AG04449 (cell line): ENCODE measurements at regions not wholly inside any gene's neighbourhood (a gene's known extent, or its start where the extent isn't known, plus 50 kb on each side); places are given as distances from the start of the nearest gene placed in this dataset.

Source experiments
- CTCF ChIA-PET: fragments of 350-600 bp; formaldehyde crosslinking; extraction: SDS; loops from one replicate; lab custom pipeline; 2021; ENCODE audit warnings: antibody characterized with exemption; lab: Yijun Ruan, JAX
- POLR2A ChIA-PET: fragments of 400-600, 350-600 bp; formaldehyde crosslinking; extraction: SDS; loops from one replicate; lab custom pipeline; 2020; ENCODE audit warnings: antibody characterized with exemption, inconsistent platforms; lab: Yijun Ruan, JAX
- DNase-seq: peaks from one replicate; pipeline ENCODE4 v3.0.0-alpha.2; 2010; ENCODE audit warnings: low read depth, low spot score
- H3K4me3 ChIP-seq: 2 replicates; pipeline ENCODE4 v1.5.1; 2011; ENCODE audit warnings: low read depth, mild to moderate bottlenecking, control low read depth, low read length
- TF ChIP-seq, protein P1 (sequence below): IDR thresholded peaks from one replicate; pipeline ENCODE4 v1.5.1; 2011; ENCODE audit warnings: mild to moderate bottlenecking, moderate library complexity, low read length, control low read depth, inconsistent platforms; ENCODE audit not compliant: insufficient read depth; ENCODE audit errors: missing control alignments

DNA sequence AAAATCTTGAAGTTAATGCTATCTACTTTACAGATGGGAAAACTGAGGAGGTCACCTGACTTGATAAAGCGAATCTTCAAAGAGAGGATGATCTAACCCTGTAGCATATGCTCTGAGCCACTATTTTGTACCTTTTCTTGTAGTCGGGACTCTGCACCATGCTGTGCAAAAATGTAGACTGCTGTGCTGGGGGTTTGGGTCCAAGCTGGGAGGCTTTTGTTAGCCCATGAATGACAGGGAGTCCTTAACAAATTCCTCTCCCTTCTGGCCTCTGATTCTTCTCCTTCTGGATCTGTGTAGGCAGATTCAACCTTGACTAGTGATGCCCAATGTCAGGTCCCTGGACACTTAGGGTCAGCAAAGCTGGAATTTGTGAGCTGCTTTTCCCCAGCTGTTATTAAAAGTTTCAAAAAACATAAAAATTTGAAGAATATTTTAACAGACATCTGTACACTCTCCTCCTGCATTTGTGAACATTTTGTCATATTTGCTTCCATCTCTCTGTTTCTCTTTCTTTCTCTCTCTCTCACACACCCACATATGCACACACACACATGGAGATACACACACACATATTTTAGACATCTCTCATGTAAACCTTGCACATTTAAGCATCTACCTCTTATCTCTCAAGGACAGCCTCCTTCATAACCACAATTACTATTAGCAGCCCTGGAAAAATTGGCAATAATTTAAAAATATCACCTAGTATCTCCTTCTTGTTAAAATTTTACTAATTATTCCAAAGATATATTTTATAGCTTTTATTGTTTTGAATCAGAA, 335.0 kb upstream of the TRIB2 start:
- TF ChIP-seq, protein P1, sequence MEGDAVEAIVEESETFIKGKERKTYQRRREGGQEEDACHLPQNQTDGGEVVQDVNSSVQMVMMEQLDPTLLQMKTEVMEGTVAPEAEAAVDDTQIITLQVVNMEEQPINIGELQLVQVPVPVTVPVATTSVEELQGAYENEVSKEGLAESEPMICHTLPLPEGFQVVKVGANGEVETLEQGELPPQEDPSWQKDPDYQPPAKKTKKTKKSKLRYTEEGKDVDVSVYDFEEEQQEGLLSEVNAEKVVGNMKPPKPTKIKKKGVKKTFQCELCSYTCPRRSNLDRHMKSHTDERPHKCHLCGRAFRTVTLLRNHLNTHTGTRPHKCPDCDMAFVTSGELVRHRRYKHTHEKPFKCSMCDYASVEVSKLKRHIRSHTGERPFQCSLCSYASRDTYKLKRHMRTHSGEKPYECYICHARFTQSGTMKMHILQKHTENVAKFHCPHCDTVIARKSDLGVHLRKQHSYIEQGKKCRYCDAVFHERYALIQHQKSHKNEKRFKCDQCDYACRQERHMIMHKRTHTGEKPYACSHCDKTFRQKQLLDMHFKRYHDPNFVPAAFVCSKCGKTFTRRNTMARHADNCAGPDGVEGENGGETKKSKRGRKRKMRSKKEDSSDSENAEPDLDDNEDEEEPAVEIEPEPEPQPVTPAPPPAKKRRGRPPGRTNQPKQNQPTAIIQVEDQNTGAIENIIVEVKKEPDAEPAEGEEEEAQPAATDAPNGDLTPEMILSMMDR: no peak
- H3K4me3 ChIP-seq: no peak overlapping the region
- DNase-seq: no peak
- ChIA-PET POLR2A (interaction anchor here (0.7 kb wide), 1 partner anchor 200 kb away, joined by 3 read pairs; no protein-coding TSS in a partner anchor), CTCF (interaction anchor here (1.4 to 1.8 kb wide), 2 partner anchors 335 to 625 kb away, joined by 3 to 5 read pairs; partner anchors contain the start of gene TRIB2)

DNA sequence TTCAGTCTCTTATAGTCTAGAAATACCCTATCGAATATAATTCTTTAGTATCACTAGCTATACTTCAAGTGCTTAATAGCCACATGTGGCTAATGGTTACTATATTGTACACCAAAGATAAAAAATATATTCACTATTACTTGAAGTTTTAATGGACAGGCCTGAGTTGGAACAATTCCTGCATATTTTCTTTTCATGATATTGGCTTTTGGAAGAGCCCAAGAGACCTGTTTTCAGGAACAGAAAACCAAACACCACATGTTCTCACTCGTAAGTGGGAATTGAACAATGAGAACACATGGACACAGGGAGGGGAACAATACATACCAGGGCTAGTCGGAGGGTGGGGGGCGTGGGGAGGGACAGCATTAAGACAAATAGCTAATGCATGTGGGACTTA, 334.4 kb upstream of the TRIB2 start:
- TF ChIP-seq, protein P1: no peak
- no peak overlapping the region for H3K4me3 ChIP-seq
- POLR2A ChIA-PET: interaction anchor here (0.7 kb wide), 1 partner anchor 201 kb away, joined by 3 read pairs; no protein-coding TSS in a partner anchor
- CTCF ChIA-PET: interaction anchor here (1.4 to 1.8 kb wide), 2 partner anchors 334 to 625 kb away, joined by 3 to 5 read pairs; partner anchors contain the start of gene TRIB2
- no peak for DNase-seq

DNA sequence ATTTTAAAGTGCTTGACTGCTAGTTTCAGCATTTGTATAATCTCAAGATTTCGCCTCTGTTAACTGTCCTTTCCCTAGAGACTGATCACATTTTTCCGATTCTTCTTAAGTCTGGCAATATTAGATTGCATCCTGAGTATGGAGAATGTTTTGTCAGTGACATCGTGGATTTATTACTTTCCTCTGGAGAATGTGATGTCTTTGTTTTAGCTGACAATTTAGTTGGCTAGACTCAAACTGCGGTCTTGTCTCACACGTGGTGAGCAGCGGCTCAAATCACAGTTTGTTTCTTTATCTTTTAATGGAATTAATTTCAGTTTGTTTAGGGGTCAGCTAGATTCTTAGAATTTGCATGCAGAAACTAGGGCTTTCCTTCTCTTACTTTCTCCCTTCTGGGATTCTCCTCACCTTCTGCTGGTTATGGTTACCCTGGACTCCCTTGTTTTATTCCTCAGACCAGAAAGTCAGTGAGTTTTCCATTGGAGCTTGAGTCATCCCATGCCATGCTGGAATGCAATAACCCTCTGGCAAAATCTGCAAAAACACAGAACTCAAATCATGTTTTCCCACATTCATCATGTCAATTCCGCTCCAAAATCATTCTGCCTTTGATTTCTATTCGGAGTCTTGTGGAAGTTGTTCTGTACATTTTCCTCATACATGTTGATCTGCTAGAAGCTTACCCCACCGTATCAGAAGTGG, 327.2 kb upstream of the TRIB2 start:
- ChIA-PET CTCF (interaction anchor here (0.7 to 1.0 kb wide), 3 partner anchors 10 to 49 kb away, joined by 3 to 6 read pairs (median 4); no protein-coding TSS in a partner anchor), POLR2A (no interaction called here)
- TF ChIP-seq, protein P1: no peak
- DNase-seq: no peak
- no peak overlapping the region for H3K4me3 ChIP-seq

DNA sequence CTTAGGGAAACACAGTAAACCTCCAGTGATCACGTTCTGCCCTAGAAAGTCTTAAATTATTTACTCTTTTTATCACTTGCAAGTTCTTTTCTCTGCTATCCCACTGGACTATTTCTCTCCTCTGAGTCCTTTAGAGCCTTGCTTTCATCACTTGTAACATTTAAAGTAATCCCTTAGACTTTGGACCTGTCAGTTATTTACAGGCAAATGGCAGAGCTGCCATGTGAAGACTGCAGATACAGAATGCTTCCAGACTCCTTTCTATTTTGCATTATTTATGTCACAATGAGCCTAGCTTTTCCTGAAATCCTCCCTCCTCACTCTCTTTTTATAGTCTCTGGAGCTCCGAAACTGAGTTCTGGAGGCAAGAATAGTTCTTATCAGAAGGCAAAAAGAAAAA, 325.6 kb upstream of the TRIB2 start:
- ChIA-PET CTCF (no interaction called here), POLR2A (no interaction called here)
- no peak overlapping the region for H3K4me3 ChIP-seq
- no peak for DNase-seq
- TF ChIP-seq, protein P1: no peak

DNA sequence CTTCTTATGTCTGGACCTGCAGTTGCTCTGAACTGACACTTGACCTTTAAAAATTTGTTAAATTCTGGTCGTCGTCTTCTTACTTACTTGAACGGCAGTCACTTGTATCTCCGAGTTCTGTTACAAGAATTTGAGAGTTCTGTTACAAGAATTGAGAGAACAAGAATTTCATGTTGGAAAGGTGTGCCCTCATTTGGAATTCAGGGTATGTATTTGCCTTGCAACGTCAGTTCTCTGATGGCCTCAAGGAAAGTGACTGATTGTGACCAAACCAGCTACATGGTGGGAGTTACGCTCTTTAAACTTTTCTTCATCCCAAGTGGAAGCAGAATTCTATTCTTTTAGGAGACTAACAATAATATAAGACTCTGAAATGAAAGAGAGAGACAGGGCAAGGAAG, 320.0 kb upstream of the TRIB2 start:
- ChIA-PET CTCF (interaction anchor here (1.1 kb wide), 1 partner anchor 32 kb away, joined by 3 read pairs; no protein-coding TSS in a partner anchor), POLR2A (no interaction called here)
- TF ChIP-seq, protein P1: no peak
- no peak overlapping the region for H3K4me3 ChIP-seq
- no peak for DNase-seq

DNA sequence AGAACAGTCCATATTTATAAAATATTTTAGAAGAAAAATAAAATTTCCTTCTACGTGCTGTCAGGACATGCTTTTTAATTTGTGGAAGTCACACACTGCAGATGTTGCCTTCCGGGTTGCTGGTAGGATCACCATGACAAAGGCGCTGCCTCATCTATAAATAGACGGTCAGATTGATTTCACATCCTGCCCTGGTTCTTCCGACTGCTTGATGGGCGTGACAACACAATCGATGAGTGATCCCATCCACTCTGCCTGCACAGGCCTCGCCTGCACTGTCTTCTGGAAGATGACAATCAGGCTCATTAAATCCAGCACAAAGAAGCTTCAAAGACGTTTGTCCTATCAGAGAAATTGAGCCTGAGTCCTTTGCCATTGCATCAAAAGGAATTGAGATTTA, 318.9 kb upstream of the TRIB2 start:
- ChIA-PET POLR2A (no interaction called here), CTCF (interaction anchor here (1.1 kb wide), 2 partner anchors 30 to 609 kb away, joined by 3 read pairs; no protein-coding TSS in a partner anchor)
- no peak overlapping the region for H3K4me3 ChIP-seq
- TF ChIP-seq, protein P1: no peak
- DNase-seq: no peak
